ENCODE measurements at regions not wholly inside any gene's neighbourhood (a gene's known extent, or its start where the extent isn't known, plus 50 kb on each side); places are given as distances from the start of the nearest gene placed in this dataset.
"Not testable (repeated sequence)": the region's sequence is repeated elsewhere in the genome, so short reads cannot be mapped to it uniquely, and the experiment has no call there.

DNA sequence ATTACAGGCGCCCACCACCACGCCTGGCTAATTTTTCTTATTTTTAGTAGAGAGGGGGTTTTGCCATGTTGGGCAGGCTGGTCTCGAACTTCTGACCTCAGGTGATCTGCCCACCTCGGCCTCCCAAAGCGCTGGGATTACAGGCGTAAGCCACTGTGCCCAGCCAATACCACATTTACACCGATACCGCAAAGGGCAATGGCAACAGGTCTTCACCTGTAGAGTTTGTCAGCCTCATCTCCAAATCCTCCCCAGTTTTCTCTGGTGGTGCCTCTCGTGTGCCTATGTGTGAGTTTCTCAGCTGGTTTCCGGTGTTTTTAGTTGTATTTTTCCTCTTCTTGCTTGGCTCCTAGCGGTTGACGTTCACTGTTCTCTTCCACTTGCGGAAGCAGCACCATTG, 52.0 kb upstream of the LYZL1 start:
- POLR2A ChIA-PET; RAD21 ChIA-PET (ENCODE audit: unreplicated experiment); DNase-seq (ENCODE audit: low read depth, low spot score); SMC1A ChIA-PET (ENCODE audit: uncharacterized antibody, unreplicated experiment); CTCF ChIA-PET; FAIRE-seq; BruUV-seq (replicated peaks); H3K27ac ChIP-seq (ENCODE audit: control insufficient read depth, insufficient read depth); H3K27me3 ChIP-seq (replicated peaks in 1 of 2; ENCODE audit: control insufficient read depth in 2 of 2, insufficient read depth in 2 of 2, low read length in 1 of 2); intact Hi-C loops (cut with micrococcal nuclease; ENCODE audit: unreplicated experiment); H3K9me3 ChIP-seq (replicated peaks; ENCODE audit: control insufficient read depth, insufficient read depth, low read length); H3K79me2 ChIP-seq (ENCODE audit: control insufficient read depth, insufficient read depth, low read length); H2AFZ ChIP-seq (ENCODE audit: control insufficient read depth, low read depth, low read length); H3K4me3 ChIP-seq; H3K4me2 ChIP-seq (ENCODE audit: control insufficient read depth, insufficient read depth); H3K9ac ChIP-seq (ENCODE audit: control insufficient read depth, insufficient read depth, low read length); H3K4me1 ChIP-seq (ENCODE audit: control insufficient read depth, insufficient read depth, low read length); in situ Hi-C loops (cut with MboI); H3K36me3 ChIP-seq (ENCODE audit: control insufficient read depth in 2 of 2, insufficient read depth in 2 of 2, low read length in 1 of 2); ATAC-seq; H4K20me1 ChIP-seq (ENCODE audit: control insufficient read depth, insufficient read depth): not testable (repeated sequence)
- 52% methylated on average over 13 of the region's 13 CpGs for WGBS (ENCODE audit: insufficient coverage, insufficient replicate concordance, low lambda C conversion rate, missing lambda C conversion rate)

DNA sequence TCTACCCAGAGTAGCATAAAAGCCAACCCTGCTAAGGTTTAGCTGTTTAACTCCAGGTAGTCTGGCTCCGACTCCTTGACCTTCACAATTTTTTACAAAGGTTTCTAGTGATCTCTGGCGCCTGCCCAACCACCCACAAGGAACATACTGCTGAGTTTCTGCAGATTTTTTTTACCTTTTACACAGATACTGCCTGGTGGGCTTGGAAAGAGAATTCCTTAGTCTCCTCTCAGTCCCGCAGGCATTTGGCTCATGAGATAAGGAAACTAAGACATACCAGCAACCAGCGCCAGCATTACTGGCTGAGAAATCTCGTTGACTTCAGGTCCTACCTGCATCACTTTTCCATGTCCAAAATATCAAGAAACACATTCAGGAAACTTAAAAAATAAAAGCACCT, 51.1 kb upstream of the LYZL1 start:
- H3K79me2 ChIP-seq (ENCODE audit: control insufficient read depth, insufficient read depth, low read length), result no peaks in the 10 kb centered on the region
- H3K27me3 ChIP-seq (replicated peaks in 1 of 2; ENCODE audit: control insufficient read depth in 2 of 2, insufficient read depth in 2 of 2, low read length in 1 of 2), result no peaks in the 10 kb centered on the region
- H3K4me2 ChIP-seq (ENCODE audit: control insufficient read depth, insufficient read depth), result no peak overlapping the region
- DNase-seq (ENCODE audit: low read depth, low spot score) (no peak), ATAC-seq (no peak), FAIRE-seq (no peak)
- CTCF ChIA-PET, result no interaction called here
- no peak overlapping the region for H3K9ac ChIP-seq (ENCODE audit: control insufficient read depth, insufficient read depth, low read length)
- H3K4me3 ChIP-seq, result no peak overlapping the region
- H3K4me1 ChIP-seq (ENCODE audit: control insufficient read depth, insufficient read depth, low read length), result no peaks in the 10 kb centered on the region
- intact Hi-C loops (cut with micrococcal nuclease; ENCODE audit: unreplicated experiment), result no loop called here
- BruUV-seq (replicated peaks), result no TSS peak
- H3K36me3 ChIP-seq (ENCODE audit: control insufficient read depth in 2 of 2, insufficient read depth in 2 of 2, low read length in 1 of 2), result no peaks in the 10 kb centered on the region
- H2AFZ ChIP-seq (ENCODE audit: control insufficient read depth, low read depth, low read length), result no peak overlapping the region
- H4K20me1 ChIP-seq (ENCODE audit: control insufficient read depth, insufficient read depth), result no peaks in the 10 kb centered on the region
- POLR2A ChIA-PET, result no interaction called here
- TF ChIP-seq CEBPB (IDR thresholded peaks at IDR 0.05; ENCODE audit: borderline replicate concordance in 1 of 2, low read depth in 2 of 2, low read length in 2 of 2), result no peak
- RAD21 ChIA-PET (ENCODE audit: unreplicated experiment), result no interaction called here
- in situ Hi-C loops (cut with MboI), result no loop called here
- SMC1A ChIA-PET (ENCODE audit: uncharacterized antibody, unreplicated experiment), result no interaction called here
- H3K27ac ChIP-seq (ENCODE audit: control insufficient read depth, insufficient read depth), result no peak overlapping the region
- no peaks in the 10 kb centered on the region for H3K9me3 ChIP-seq (replicated peaks; ENCODE audit: control insufficient read depth, insufficient read depth, low read length)
- 20% methylated on average over 5 of the region's 5 CpGs for WGBS (ENCODE audit: insufficient coverage, insufficient replicate concordance, low lambda C conversion rate, missing lambda C conversion rate)

All from GM12878 (cell line).